GM19455 (cell line): ENCODE measurements at regions not wholly inside any gene's neighbourhood (a gene's known extent, or its start where the extent isn't known, plus 50 kb on each side); places are given as distances from the start of the nearest gene placed in this dataset.
"Not testable (repeated sequence)": the region's sequence is repeated elsewhere in the genome, so short reads cannot be mapped to it uniquely, and the experiment has no call there.

Experiments used
- ATAC-seq: cut with Tn5 transposase; IDR thresholded peaks from one replicate; pipeline ENCODE4 v1.9.1; 2021; ENCODE audit not compliant: unreplicated experiment

- ATAC-seq = no peak
Measured at GRCh38 chr12:60644076-60644475, 1048.2 kb downstream of the SLC16A7 start.

- no peak for ATAC-seq
Measured at GRCh38 chr12:60666895-60667294, 1071.1 kb downstream of the SLC16A7 start.

GRCh38 chr12:60672949-60673348 is 1077.1 kb downstream of the SLC16A7 start:
- no peak for ATAC-seq

- ATAC-seq = no peak
Measured at GRCh38 chr12:60684988-60685655, 1089.3 kb downstream of the SLC16A7 start.

- ATAC-seq = no peak
Measured at GRCh38 chr12:60689137-60689536, 1093.3 kb downstream of the SLC16A7 start.

GRCh38 chr12:60693019-60693626 is 1097.3 kb downstream of the SLC16A7 start:
- ATAC-seq = no peak

GRCh38 chr12:60704171-60704914 is 1108.5 kb downstream of the SLC16A7 start:
- ATAC-seq = no peak

- ATAC-seq = no peak
Measured at GRCh38 chr12:60710246-60710645, 1114.4 kb downstream of the SLC16A7 start.

- no peak for ATAC-seq
Measured at GRCh38 chr12:60714141-60714900, 1118.5 kb downstream of the SLC16A7 start.

- no peak for ATAC-seq
Measured at GRCh38 chr12:60724475-60724874, 1128.6 kb downstream of the SLC16A7 start.

GRCh38 chr12:60724984-60725383 is 1129.2 kb downstream of the SLC16A7 start:
- no peak for ATAC-seq

GRCh38 chr12:60752589-60752988 is 1156.8 kb downstream of the SLC16A7 start:
- no peak for ATAC-seq

GRCh38 chr12:60758224-60758623 is 1162.4 kb downstream of the SLC16A7 start:
- ATAC-seq = no peak

- no peak for ATAC-seq
Measured at GRCh38 chr12:60760965-60761364, 1165.1 kb downstream of the SLC16A7 start.

- not testable (repeated sequence) for ATAC-seq
Measured at GRCh38 chr12:60801166-60801565, 1205.3 kb downstream of the SLC16A7 start.

GRCh38 chr12:60803147-60803546 is 1207.3 kb downstream of the SLC16A7 start:
- no peak for ATAC-seq

- no peak for ATAC-seq
Measured at GRCh38 chr12:60805364-60805763, 1209.5 kb downstream of the SLC16A7 start.

GRCh38 chr12:60819794-60820193 is 1224.0 kb downstream of the SLC16A7 start:
- ATAC-seq = no peak

- no peak for ATAC-seq
Measured at GRCh38 chr12:60822580-60822979, 1226.8 kb downstream of the SLC16A7 start.

GRCh38 chr12:60830381-60830780 is 1234.6 kb downstream of the SLC16A7 start:
- no peak for ATAC-seq

GRCh38 chr12:60832290-60832689 is 1236.5 kb downstream of the SLC16A7 start:
- ATAC-seq = no peak
